AG04449 (cell line): ENCODE measurements at regions not wholly inside any gene's neighbourhood (a gene's known extent, or its start where the extent isn't known, plus 50 kb on each side); places are given as distances from the start of the nearest gene placed in this dataset.
"Not testable (repeated sequence)": the region's sequence is repeated elsewhere in the genome, so short reads cannot be mapped to it uniquely, and the experiment has no call there.

Source experiments
- CTCF ChIA-PET: fragments of 350-600 bp; formaldehyde crosslinking; extraction: SDS; loops from one replicate; lab custom pipeline; 2021; ENCODE audit warnings: antibody characterized with exemption; lab: Yijun Ruan, JAX
- POLR2A ChIA-PET: fragments of 400-600, 350-600 bp; formaldehyde crosslinking; extraction: SDS; loops from one replicate; lab custom pipeline; 2020; ENCODE audit warnings: antibody characterized with exemption, inconsistent platforms; lab: Yijun Ruan, JAX
- DNase-seq: peaks from one replicate; pipeline ENCODE4 v3.0.0-alpha.2; 2010; ENCODE audit warnings: low read depth, low spot score
- H3K4me3 ChIP-seq: 2 replicates; pipeline ENCODE4 v1.5.1; 2011; ENCODE audit warnings: low read depth, mild to moderate bottlenecking, control low read depth, low read length
- CTCF ChIP-seq: IDR thresholded peaks from one replicate; pipeline ENCODE4 v1.5.1; 2011; ENCODE audit warnings: mild to moderate bottlenecking, moderate library complexity, low read length, control low read depth, inconsistent platforms; ENCODE audit not compliant: insufficient read depth; ENCODE audit errors: missing control alignments

DNA sequence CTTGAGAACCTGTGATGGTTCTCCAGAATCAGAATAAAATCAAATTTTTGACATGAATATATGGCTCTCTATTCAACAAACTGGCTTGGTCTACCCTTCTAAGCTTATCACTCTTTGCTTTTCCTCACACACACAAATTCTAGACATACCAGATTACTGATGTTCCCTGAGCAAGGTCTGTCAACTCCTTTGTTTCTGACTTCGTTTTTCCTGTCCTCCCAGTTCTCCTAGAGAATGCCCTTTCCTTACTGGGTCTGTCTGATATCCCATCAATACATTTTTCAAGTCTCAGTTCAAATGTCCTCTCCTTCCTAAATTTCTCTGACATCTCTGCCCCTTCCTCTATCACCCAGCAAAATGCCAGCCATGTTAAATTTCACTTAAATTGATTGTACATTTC lies 202.1 kb upstream of the IGFBP7 start:
- no peak overlapping the region for H3K4me3 ChIP-seq
- no peak for TF ChIP-seq CTCF
- POLR2A ChIA-PET = no interaction called here
- DNase-seq = no peak
- CTCF ChIA-PET = no interaction called here

DNA sequence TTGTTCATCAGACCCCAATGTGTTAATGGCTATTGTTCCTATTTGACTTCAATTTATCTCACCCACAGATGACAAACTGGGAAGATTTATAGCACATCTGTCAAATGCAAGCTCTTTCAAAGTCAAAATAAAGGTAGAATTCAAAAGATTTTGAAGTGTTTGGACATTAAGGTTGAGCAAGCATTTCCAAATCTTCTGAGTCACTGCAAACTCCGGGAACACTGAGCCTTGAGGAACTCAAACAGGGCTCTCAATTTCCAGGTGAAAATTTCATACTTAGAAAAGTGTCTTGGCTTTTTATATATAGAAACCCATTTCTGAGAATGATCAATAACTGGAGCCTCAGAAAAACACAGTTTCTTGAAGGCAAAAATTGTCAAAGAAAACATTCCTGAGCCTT lies 199.5 kb upstream of the IGFBP7 start:
- no peak for TF ChIP-seq CTCF
- CTCF ChIA-PET = no interaction called here
- POLR2A ChIA-PET = no interaction called here
- no peak overlapping the region for H3K4me3 ChIP-seq
- DNase-seq = no peak

DNA sequence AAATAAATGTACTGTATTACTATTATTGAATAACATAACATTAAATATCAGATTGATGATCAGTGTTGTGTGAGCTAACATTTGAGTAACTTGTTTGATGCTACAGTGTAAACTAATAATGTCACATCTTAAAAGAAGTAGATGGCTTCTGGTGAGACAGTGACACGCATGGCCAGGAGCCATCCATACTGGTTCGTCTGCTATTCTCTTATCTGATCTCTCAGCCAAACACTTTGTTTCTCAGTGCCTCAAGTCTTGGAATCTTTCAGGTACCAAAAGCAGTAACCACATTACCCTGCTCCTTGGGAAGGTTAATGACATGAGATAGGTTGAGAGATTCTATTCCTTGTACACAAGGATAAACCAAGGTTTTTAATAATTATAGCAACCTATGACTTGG lies 198.1 kb upstream of the IGFBP7 start:
- CTCF ChIA-PET = no interaction called here
- H3K4me3 ChIP-seq = no peak overlapping the region
- POLR2A ChIA-PET = no interaction called here
- no peak for TF ChIP-seq CTCF
- DNase-seq = no peak

DNA sequence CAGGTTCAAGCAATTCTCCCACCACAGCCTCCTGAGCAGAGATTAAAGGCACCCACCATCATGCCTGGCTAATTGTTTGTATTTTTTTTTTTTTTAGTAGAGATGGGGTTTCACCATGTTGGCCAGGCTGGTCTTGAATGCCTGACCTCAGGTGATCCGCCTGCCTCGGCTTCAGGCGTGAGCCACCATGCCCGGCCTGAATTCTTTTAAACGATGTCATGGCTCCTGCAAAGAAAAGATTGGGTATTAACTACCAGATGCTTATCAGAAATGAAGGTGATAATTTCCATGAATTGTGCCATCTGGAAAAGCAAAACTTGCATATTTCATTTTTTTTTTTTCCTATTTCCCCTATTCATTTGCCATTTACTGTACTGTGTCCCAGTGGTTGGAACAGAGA lies 195.7 kb upstream of the IGFBP7 start:
- ChIA-PET POLR2A (no interaction called here), CTCF (no interaction called here)
- TF ChIP-seq CTCF = no peak
- DNase-seq = no peak
- no peak overlapping the region for H3K4me3 ChIP-seq

DNA sequence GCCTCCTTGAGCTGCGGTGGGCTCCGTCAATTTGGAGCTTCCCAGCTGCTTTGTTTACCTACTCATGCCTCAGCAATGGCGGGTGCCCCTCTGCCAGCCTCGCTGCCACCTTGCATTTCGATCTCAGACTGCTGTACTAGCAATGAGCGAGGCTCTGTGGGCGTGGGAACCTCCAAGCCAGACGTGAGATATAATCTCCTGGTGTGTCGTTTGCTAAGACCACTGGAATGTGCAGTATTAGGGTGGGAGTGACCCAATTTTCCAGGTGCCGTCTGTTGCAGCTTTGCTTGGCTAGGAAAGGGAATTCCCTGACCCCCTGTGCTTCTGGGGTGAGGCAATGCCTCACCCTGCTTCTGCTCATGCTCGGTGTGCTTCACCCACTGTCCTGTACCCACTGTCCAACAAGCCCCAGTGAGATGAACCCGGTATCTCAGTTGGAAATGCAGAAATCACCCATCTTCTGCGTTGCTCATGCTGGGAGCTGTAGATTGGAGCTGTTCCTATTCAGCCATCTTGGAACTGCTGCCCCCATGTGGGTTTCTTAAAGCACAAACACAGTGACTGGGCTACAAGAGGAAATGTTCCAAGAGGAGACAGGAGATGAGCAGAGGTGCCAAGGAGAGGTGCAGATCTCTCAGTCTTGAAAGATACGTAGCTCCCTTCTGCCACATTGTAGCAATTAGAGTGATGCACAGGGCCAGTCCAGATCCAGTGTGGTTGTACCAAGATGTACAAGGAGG lies 193.0 kb upstream of the IGFBP7 start:
- ChIA-PET CTCF (no interaction called here), POLR2A (no interaction called here)
- H3K4me3 ChIP-seq = no peak overlapping the region
- DNase-seq = no peak
- no peak for TF ChIP-seq CTCF

DNA sequence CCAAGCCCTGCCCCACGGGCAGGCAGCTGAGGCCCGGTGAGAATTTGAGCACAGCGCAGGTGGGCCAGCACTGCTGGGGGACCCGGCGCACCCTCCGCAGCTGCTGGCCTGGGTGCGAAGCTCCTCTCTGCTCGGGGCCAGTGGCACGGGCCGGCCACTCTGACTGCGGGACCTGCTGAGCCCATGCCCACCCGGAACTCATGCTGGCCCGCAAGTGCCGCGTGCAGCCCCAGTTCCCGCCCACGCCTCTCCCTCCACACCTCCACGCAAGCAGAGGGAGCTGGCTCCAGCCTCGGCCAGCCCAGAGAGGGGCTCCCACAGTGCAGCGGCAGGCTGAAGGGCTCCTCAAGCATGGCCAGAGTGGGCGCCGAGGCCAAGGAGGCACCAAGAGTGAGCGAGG lies 190.1 kb upstream of the IGFBP7 start:
- DNase-seq, CTCF ChIA-PET, POLR2A ChIA-PET, H3K4me3 ChIP-seq: not testable (repeated sequence)

GRCh38 chr4:57291911-57292310 lies 181.7 kb upstream of the IGFBP7 start:
- DNase-seq = no peak
- no peak overlapping the region for H3K4me3 ChIP-seq
- TF ChIP-seq CTCF = no peak
- CTCF ChIA-PET = no interaction called here
- POLR2A ChIA-PET = no interaction called here
